ENCODE measurements at regions not wholly inside any gene's neighbourhood (a gene's known extent, or its start where the extent isn't known, plus 50 kb on each side); places are given as distances from the start of the nearest gene placed in this dataset.

DNA sequence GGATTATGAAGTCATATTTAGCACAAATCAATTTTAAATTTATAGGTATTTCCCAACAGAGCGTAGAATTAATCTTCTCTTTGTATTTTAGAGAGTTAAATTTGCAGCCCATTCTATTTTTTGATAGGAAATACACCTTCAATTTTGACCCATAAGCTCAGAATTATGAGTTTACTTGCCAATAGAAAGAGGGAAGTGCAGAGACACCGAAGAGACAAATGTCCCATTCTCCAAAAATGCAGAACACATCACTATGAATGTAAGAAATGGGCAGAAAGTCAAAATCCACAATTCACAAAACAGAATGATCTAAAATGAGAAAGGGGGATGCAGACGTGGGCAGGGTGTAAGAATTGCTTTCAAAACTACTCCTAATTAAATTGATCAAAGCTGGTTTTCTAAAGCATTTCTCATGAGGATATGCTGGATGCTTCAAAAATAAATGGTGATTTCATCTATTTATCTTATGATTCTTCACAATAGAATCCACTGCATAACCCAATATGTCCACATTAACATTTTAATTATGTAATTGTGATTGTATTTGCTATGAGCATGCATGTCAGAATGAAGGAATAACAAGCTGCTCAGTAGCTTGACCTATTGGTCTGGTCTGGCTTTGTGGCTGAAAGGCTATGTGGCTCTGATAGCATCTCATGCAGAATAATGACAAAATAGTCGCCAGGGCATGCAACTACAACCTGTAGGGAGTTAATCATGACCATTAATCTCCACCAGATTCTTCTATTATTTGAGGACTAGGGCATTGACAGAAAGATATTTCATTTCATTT, 550.1 kb upstream of the CDH18 start:
- DNase-seq = no peak

DNA sequence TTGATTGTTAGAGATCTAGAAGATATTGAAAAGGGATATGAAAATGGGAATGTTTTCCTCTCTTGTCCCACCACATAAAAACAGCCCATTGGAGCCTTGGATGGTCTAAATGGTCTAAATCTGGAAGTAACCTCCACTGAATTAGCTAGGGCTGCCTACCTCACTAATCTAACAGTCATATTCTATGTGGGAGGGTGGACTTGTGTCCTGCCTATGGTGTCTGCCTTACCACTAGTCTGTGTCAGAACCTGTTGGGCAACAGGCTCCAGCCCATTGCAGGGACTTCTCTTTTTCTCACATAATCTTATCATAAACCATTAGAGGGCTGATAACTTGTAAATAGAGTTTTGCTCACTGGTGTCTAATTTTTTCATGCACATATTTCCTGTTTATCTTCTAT, 548.8 kb upstream of the CDH18 start:
- DNase-seq = no peak

DNA sequence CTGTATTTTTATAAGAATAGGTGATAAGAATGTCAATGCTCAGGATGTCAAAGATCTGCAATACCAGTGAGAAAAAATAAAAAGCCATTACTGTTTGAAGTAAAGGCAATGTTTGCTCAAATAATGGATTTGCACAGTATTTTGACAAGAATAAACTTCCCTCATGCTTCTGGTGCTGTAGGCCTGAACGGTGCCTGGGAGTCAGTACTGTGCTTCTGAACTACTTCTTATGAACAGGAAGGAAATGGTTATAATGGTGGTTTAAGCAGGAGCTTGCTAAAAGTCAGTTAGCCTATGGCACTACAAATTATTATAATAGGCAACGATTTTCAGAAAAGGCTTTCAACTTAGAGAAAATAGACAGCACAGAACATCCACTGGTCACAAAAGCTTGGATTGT, 548.3 kb upstream of the CDH18 start:
- DNase-seq = no peak

DNA sequence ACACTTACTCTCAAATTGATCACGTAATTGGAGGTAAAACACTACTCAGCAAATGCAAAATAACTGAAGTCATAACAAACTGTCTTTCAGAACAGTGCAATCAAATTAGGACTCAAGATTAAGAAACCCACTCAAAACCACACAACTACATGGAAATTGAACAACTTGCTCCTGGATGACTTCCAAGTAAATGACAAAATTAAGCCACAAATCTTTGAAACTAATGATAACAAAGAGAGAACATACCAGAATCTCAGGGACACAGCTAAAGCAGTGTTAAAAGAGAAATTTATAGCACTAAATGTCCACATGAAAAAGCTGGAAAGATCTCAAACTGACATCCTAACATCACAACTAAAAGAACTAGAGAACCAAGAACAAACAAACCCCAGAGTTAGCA, 540.5 kb upstream of the CDH18 start:
- no peak for DNase-seq

DNA sequence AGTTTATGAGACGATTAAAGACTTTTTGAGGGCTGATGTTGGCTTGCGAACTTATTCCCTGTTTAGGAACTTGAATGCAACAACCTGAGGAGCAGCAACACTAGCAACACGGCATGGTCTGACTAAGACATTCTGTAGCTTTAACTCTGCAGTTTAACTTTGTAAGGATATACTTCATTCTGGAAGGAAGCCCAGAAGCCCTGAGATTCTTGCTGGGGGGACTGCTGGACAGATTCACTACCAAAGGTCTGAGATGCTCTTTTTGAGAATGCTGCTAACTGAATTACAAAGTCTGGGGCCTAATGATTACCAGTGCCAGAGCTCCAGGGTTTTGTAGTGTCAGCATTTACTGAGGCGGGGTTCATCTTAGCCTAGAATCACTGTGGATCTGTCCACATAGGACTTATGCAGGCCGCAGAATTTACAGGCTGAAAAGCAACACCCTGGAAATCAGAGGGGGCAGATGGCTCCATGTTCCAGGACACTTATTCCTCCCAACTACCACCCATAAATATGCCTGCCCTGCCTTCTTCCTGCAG, 537.1 kb upstream of the CDH18 start:
- no peak for DNase-seq

DNA sequence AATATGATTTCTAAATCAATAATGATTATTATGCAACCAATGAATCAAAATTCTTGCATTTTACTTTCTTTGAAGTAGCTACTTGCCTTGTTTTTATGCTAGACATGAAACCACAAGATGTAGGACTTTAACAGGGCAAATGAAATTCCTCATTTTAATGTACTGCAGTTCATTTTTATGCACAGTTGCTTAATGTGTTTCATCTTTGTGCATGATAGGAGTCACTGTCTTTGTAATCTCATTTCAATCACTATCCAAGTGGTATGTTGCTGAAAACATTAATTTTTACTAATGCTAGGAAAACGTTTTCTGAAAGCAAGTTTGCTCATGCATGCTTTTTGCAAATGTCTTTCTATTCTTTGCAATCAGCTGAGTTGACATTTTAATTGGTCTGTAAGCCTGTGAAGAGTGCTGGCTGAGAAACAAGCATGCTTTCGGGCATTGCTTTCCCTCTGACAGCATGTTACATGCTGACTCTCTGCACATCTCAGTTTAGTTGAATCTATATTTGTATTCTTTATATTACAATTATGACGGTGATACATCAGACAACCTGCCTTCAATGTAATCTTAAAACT, 535.0 kb upstream of the CDH18 start:
- DNase-seq = no peak

DNA sequence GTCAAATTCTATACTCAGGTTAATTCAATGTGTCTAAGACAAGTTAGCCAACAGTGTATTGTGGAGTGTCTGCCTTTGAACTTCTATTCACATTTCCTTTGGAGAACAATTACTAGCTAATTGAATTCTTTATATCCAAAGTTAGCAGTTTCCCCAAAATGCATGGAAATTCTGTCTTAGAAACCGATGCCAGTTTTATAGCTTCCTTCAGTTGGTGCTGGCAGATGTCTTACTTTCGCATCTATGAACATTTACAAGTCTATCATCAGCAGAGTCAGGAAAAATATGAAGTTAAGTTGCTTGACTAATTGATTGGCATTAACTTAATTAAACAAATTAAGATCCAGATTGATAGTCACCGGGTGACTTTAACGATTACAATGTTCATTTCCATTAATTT, 527.6 kb upstream of the CDH18 start:
- DNase-seq = no peak

DNA sequence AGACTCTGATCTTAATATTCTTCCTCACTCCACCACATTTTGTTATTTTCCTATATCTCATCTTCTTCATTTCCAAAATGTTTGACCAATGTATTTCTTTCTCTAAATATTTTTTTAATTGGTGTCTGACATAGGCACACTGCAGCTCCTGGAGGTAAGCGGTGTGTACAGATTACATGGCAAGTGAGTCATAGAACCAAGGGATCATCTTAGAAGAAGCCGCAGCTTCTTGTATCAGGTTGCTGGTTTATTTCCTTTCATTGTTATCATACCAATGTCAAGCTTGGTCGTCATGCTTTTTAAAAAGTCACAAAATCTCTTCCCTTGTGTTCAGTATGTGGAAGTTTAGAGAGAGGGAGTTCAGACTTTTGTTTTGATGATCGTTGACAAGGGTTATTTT, 526.1 kb upstream of the CDH18 start:
- no peak for DNase-seq

DNA sequence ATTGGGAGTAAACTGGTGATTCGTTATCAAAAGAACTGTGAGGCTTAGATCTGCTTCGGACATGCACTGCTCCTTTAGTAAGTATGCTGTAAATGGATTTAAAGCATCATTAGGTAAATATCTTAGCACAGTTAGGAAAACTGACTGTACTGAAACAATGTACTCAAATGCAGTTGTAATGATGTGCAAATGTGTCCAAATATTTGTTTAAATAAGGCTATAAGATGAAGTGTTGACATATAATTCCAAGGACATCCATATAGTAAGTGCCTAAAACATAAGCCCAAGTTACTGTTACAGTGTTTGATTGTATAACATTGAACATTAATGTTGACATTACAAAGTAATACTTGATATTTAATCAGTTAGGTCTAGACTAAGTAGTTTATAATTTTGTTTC, 512.5 kb upstream of the CDH18 start:
- no peak for DNase-seq

DNA sequence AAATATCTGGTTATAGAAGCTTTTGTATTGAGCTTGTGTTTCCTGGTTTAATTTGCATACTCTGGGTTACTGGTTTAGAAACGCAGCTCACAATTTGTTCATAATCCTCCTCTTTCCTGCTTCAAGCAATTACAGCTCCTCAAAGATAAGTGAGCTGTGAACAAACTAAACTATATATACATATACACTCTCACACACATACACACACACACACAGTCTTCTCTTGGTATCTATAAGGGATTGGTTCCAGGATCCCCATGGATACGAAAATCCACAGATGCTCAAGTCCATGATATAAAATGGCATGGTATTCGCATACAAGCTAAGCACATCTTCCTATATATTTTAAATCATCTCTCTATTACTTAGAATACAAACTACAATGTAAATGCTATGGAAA, 510.9 kb upstream of the CDH18 start:
- no peak for DNase-seq

DNA sequence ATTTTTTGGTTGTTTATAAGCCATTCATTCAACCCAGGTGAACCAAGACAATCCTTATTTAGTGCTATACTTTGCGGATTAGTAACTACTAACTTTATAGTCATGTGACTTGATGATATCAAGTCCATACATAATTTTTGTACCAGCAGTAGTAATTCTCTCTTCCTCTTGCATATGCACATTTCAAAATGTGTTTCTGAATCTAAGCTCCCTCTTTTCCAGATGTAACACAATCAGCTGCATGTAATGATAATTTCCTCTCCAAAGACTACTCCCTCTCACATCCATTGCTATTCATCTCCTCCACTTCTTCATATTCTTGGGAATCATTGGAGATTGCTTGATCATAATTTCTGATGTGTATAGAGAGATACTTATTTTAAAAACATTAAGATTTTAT, 510.1 kb upstream of the CDH18 start:
- no peak for DNase-seq

DNA sequence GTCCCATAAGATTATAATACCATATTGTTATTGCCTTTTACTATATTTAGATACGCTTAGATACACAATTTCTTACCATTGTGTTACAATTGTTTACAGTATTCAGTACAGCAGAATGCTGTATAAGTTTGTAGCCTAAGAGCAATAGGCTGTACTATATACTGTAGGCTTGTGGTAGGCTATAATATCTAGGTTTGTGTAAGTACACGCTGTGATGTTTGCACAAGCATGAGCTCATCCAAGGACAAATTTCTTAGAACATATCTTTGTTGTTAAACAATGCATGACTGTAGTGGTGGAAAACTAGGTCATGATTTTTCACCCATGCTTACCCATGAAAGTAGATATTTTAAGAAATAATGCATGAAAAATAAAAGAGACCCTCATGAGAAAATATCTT, 509.4 kb upstream of the CDH18 start:
- no peak for DNase-seq

DNA sequence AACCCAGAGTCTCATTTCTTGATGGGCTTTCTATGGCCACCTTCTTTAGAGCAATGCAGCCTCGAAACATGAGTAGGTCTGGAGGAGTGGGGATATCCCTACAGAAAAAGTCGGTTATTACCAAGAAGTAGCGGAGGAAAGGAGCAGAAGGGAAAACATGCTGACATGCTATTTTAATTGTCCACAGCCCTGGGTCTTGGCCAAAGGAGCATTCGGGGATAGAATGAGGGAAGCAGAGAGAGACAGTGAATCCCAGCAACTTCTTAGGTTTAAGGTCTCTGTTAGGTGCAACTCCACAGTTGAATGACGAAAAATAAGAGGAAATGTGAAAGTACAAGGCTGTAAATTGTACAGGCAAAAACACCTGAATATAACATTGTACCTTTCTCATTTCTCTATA, 506.7 kb upstream of the CDH18 start:
- no peak for DNase-seq

DNA sequence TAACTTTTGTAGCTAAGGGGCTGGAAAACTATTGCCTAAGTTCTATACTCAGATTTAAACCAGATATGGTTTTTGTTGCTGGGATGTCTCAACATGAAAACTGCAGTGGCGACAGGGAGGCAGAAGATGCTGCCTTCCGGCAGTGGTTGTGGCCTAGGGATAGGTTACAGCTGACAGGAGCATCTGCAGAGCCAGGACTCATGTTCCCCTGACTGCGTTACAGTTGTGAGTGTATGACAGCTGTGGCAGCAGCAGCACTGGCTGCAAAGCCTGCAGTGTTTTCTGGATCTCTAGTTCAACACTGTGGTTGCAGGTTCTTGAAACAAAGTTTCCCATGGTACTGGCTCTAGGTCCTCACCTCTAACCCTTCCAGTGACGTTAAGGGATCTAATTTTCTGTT, 498.8 kb upstream of the CDH18 start:
- no peak for DNase-seq

DNA sequence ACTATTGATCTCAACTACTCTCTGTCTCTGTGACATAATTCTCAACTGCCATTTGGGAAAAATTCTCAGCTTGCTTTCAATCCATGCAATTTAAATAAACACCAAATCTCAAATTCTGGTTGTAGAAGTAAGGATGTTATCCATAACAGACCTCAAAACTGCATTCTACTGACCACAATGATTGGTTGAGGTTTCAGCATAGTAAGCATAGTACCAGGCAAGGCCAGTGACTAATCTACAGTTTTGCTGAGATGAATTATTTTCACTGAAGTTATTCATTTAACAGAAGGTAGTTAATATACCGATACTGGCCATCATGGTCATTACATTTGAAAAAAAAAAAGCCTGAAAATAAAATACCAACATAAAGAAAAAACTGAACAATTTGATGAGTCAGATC, 488.0 kb upstream of the CDH18 start:
- no peak for DNase-seq

DNA sequence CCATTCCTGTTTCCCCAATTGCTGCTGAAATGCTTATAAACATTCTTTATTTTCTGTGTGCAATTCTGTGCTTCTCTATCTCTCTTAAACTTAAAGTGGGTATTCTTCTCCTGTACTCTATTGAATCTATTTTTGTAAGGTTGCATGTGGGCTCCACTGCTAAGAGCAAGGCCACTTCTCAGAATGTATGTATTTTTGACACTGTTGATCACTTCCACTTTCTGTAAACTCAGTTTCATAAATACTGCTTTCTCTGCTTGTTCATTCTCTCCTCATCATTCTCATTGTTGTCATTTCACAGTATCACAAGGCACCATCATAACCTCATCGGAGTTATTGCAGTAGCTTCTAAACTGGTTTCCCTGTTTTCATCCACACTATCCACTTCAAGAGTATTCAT, 483.0 kb upstream of the CDH18 start:
- DNase-seq = no peak

DNA sequence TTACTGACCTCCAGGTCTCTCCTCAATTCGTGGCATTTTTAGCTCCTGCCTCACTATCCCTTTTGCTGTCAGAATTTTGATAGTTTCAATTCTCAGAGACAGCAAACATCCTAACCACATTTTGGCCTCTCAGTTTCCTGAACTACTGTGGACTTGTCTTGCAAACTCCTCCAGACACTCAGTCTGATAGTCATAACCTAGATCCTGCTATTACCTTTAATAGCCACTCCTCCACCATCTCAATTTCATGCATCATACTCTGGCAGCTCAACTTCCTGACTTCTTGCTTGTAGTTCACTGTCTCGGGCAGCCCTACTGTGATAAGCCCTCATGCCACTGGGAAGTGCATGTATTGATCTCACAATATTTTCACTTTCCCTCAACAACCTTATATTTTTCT, 481.8 kb upstream of the CDH18 start:
- no peak for DNase-seq

DNA sequence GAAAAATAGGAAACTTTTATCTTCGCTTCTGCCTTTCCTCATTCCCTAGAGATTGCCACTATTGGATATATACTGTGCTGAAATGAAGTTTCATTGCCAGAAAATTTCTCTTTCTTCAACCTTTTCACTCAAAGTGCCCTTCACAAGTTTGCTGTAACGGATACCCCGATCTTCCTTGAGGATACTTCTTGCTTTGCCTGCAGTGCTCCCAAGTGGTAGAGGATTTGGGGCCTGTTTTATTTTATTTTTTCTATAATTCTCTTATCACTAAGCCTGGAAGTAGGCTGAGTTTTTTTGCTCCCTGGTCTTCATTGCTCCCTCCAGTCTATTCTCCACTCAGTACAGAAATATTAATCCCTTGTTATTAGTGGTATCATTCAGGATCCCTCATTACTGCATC, 481.4 kb upstream of the CDH18 start:
- no peak for DNase-seq

DNA sequence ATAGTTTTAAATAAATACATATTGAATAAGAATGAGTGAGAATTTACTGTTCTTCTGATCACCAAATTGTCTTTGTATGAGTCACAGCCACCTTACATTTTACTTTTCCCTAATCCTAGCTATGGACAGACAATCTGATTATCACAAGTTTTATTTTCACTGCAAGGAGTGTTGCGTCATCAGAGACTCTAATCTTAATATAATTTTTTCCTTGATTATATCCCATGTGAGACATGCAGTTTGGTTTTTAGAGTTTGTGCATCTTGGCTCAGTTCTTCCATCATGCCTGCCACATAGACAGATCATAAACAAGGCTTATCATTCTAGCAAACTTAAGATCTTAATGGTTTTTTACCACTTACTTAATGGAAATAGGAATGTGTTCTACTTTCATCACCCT, 478.5 kb upstream of the CDH18 start:
- no peak for DNase-seq

DNA sequence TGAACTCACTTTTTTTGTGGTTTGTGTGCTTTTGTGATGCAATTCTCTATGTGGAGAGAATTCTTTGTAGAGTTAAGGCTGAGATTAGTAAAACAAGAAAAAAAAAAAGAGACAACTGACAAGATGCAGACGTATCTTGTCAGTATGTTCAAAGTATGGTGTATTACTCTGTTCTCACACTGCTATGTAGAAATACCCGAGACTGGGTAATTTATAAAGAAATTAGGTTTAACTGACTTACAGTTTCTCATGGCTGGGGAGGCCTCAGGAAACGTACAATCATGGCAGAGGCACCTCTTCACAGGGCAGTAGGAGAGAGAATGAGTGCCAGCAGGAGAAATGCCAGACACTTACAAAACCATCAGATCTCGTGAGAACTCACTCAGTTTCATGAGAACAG, 475.2 kb upstream of the CDH18 start:
- DNase-seq = no peak

DNA sequence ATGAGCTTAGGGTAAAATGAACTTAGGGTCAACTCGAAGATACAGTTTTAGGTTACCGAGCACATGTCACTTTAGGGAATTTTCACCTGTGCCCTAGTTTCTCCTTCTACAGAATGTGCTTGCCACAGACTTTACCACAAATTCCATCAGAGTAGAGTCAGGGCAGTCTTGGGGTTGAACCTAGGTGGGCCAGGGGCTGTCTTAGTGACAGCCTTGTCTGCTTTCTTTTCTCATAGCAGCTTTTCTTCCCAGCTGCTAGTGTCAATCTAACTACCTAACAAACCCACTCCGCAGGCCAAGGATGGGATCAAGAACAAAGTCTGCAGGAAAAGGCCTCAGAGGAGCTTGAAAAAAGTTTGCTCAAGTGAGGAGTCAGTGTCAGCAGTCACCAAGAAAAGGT, 458.1 kb upstream of the CDH18 start:
- no peak for DNase-seq

DNA sequence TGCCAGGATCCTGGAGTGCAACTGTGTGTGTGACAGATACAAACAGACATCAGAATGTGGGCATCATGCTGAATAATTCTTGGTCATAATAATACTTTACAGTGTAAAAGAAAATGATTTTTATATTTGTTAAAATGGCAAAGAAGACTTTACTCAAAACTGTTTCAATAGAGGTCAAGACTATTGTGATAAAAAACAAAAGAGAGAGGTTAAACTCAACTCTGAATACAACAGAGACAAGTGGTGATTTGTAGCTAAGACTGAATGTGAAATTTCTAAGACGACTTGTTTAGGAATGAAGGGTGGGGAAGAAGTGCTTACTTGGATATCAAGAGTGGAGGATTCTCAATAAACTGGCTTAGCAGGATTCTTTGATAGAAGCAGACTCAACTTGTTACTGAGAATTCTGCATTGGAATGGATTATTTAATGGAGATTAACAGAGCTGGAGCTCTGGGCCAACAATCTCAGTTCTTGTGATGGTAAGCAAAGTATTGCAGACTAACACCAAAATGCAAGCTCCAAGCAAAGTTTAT, 457.4 kb upstream of the CDH18 start:
- no peak for DNase-seq

DNA sequence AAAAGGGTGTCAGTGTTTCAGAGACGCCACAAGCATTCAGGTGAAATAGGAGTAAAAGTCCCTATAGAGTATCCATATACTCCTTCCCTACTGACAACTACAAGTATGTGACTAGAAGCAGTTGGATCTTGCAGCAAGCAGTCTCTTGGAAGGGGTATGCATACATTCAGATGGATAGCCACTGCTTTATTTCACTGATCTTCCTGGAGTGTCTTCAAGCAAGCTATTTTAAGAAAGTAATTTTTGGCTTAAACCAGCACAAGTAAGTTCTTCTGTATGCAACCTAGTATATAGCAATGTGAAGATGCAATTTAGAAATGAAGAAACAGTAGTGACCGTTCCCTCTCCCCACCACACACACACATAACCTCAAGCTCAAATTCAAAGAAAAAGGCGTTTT, 446.8 kb upstream of the CDH18 start:
- DNase-seq = no peak

Measured in left kidney (tissue), 1 donor.